ENCODE measurements at regions not wholly inside any gene's neighbourhood (a gene's known extent, or its start where the extent isn't known, plus 50 kb on each side); places are given as distances from the start of the nearest gene placed in this dataset.

DNA sequence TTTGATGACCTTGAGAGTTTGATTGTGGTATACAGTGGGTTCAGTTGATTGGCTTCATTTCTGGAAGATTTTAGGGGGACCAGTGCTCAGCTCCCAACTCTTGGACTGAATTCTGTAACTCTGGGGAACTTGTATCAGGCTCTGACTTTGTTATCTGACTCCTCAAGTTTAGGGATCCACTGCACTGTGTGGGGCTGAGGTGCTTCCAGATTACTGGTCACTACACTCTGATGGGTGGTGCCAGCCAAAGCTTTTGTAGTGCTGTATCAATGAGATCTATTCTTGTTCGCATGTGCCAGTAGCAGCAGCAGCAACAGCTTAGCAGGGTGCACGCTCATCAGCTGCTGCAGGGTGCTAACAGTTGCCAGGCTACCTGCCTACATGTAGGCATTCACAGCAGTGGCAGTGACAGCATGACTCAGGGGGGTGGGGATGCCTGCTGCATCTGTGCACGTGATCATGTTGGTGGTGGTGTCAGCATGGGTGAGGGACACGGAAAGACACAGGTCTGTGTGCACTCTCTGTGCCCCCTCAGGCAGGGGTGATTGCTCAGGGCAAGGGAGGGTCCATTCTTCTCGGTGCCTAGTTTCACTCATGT, 438.8 kb upstream of the SEMA6A start:
- no peak for TF ChIP-seq ZNF274 (IDR thresholded peaks at IDR 0.05; ENCODE audit: low read depth, low read length)
- no peak for TF ChIP-seq SUZ12 (IDR thresholded peaks at IDR 0.05; ENCODE audit: extremely low read depth, insufficient read depth, insufficient read length)
- no peak for TF ChIP-seq YY1 (IDR thresholded peaks at IDR 0.05; ENCODE audit: insufficient read depth, insufficient read length)

Measured in NT2/D1 (cell line).